ENCODE measurements at regions not wholly inside any gene's neighbourhood (a gene's known extent, or its start where the extent isn't known, plus 50 kb on each side); places are given as distances from the start of the nearest gene placed in this dataset.

GRCh38 chr10:125340903-125341302, 180.5 kb upstream of the CTBP2 start:
- no peak for TF ChIP-seq CTCF (IDR thresholded peaks at IDR 0.05)
- no peak for TF ChIP-seq ZBTB33 (IDR thresholded peaks at IDR 0.05; ENCODE audit: borderline replicate concordance, low read depth)
- no peak for TF ChIP-seq EP300 (IDR thresholded peaks at IDR 0.05; ENCODE audit: borderline replicate concordance in 1 of 2, low read depth in 1 of 2, low read length in 1 of 2)
- no peak for TF ChIP-seq FOXM1 (IDR thresholded peaks at IDR 0.05; ENCODE audit: low read depth)
- no peak for TF ChIP-seq TCF12 (IDR thresholded peaks at IDR 0.05)
- no peak for TF ChIP-seq EZH2phosphoT487 (IDR thresholded peaks at IDR 0.05; ENCODE audit: borderline replicate concordance, low read depth)
- no peak for TF ChIP-seq YY1 (IDR thresholded peaks at IDR 0.05; ENCODE audit: low read depth)
- no peak for TF ChIP-seq REST (IDR thresholded peaks at IDR 0.05; ENCODE audit: low read depth, low read length)
- no peak for TF ChIP-seq SIN3A (IDR thresholded peaks at IDR 0.05; ENCODE audit: borderline replicate concordance, low read depth, low read length)
- TF ChIP-seq RCOR1 (IDR thresholded peaks at IDR 0.05; ENCODE audit: low read length) = no peak
- TF ChIP-seq GATA2 (CRISPR knock-in tag; IDR thresholded peaks at IDR 0.05) = no peak
- no peak for TF ChIP-seq MXI1 (IDR thresholded peaks at IDR 0.05; ENCODE audit: low read depth, low read length)

Measured in SK-N-SH (cell line).